ENCODE measurements at regions not wholly inside any gene's neighbourhood (a gene's known extent, or its start where the extent isn't known, plus 50 kb on each side); places are given as distances from the start of the nearest gene placed in this dataset.

DNA sequence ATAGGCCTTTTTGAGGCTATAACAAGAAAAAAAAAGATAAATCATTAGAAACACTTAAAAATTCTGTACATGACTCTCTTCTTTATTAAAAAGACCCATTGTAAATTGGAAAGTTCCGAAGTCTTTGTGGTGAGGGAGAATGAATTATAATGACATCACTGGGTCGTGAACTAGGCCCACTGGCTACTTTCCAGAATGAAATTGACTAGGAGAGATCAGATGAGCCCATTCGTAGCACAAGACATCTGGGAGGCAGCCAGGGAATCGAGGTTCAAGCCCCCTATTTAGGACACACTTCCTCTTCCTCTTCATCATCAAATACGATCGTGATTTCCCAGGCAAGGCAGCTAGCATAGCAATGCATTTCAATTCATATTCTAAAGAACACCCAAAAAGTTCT is 889.8 kb upstream of the NR2F2 start:
- no peak for DNase-seq (ENCODE audit: insufficient read length, low spot score)
- no peak for TF ChIP-seq POLR2A (IDR thresholded peaks at IDR 0.05; ENCODE audit: low read depth, low read length)
- no peak for FAIRE-seq

DNA sequence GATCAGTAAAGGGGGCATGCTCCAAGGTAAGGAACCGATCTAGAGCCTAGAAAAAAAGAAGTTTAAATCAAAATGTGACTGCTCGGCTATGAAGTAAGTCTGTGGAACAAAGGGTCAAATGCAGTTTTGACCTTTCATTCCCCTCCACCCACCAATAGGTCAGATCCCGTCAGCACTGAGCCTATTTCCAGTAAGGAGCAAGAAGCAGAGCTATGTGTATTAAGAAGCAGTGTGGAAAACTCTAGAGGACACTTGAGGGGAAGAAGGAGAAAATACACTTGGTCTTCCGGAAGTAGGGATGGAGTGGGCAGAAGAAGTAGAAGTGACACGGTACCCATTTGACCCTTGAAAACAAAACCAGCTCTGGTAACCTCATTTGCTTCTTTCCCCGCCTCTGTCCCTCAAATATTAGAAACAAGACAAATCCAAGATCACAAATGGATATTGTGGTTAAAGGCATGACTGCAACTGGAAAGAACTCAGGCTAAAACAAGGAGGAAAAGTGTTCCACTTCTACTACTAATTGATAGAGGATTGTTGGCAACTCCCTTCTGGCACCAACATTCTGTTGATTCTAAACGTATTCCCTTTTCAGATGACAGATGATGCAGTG is 888.3 kb upstream of the NR2F2 start:
- TF ChIP-seq POLR2A (IDR thresholded peaks at IDR 0.05; ENCODE audit: low read depth, low read length): no peak
- DNase-seq (ENCODE audit: insufficient read length, low spot score): no peak
- FAIRE-seq: no peak

DNA sequence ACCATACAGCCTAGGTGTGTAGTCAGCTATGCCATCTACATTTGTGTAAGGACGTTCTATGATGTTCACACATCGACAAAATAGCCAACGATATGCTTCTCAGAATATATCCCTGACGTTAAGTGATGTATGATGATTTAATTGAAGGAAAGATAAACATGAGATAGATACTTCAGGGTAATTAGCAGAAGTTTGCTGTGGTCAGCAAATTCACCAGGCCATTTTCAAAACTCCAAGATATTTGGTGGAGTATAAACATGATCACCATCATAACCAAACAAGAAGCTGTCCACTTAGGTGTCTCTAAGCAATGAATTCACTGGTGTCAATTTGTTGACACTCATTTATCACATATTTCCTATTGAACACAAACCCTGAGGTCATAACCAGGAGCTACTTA is 885.6 kb upstream of the NR2F2 start:
- FAIRE-seq: no peak
- no peak for TF ChIP-seq POLR2A (IDR thresholded peaks at IDR 0.05; ENCODE audit: low read depth, low read length)

DNA sequence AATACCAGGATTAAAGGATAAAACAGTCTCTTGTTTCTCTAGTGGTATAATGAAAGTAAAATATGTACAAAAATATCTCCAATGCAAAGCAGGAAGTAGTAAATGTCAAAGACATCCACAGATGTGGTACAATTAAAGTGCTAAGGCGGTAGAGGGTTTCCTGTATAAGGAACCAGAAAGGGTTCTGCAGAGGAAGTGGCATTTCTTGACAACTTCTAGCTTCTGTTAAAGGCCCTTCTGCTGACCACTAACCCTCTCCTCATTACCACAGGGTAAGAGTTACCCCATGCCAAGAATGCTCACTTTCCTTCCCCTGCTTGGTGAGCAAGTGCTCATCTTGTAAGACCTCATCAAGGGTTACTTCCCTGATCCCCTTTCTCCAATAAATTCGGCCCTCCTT is 883.6 kb upstream of the NR2F2 start:
- no peak for TF ChIP-seq POLR2A (IDR thresholded peaks at IDR 0.05; ENCODE audit: low read depth, low read length)
- FAIRE-seq (no peak), DNase-seq (ENCODE audit: insufficient read length, low spot score) (no peak)

More for the DNA sequence above, 885.6 kb upstream of the NR2F2 start:
- no peak for DNase-seq (ENCODE audit: insufficient read length, low spot score)

DNA sequence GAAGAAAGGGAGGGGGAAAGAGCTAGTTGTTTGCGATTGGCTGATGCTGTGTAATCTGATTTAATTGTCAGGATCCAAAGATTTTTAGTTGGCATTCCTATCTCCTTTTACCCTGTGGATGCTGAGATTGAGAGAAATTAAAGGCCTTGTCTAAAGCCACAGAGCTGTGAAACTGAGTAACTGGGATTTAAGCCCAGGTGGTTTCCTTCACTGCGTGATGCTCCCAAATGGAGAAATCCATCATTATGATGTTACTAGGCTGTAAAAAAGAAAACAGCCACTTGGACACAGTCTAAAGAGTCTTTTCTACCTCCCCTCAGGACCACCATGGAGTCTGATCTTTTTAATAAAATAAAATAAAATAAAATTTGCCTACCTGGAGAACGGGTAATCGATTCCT is 883.0 kb upstream of the NR2F2 start:
- no peak for TF ChIP-seq POLR2A (IDR thresholded peaks at IDR 0.05; ENCODE audit: low read depth, low read length)
- no peak for FAIRE-seq
- no peak for DNase-seq (ENCODE audit: insufficient read length, low spot score)

DNA sequence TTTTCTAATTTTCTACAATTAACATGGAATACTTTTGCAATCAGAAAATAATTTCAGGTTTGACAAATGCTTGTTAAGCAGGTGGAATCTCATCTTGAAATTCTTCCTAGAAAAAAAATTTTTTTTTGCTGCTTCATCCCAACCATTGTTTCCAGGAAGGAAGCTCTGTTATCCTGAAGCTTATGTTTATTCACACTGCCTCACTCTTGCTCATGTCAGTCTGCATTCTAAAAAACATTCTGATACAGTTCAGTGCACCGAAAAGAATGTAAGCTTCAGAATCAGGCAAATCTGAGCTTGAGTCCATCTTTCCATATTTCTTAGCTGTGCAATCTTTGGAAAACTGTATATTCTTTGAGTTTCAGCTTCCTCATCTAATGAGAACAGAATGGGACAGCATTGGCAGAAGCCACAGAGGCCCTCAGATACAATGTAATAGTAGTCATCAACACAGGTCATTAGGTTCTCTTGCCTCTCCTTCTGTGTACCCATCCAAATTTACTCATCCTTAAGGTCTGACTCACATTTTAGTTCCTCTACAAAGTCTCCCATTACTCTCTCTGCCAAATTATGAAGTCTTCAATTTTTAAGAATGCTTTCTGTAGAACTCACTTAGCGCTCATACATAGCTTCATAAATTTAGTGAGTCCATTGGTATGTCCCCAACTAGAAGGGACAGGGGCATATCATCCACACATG is 881.8 kb upstream of the NR2F2 start:
- FAIRE-seq (no peak), DNase-seq (ENCODE audit: insufficient read length, low spot score) (no peak)
- no peak for TF ChIP-seq POLR2A (IDR thresholded peaks at IDR 0.05; ENCODE audit: low read depth, low read length)

DNA sequence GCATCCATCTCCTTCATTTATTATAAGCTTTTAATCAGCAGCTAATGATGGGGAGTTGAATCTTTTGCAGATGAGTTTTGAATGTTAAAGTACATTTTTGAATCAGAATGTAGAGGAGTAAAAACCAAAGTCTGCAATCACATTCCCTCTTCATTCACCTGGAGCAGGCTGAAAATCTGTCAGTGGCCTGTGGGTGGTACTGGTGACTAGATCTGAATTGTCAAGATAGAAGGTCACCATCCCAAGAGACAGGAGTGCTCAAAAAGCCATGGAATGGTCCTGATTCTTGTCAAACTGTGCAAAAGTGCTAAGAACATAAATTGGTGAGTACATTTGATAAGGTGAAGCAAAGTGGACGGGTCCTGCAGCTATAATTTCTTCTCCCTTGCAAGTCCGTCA is 881.3 kb upstream of the NR2F2 start:
- FAIRE-seq (no peak), DNase-seq (ENCODE audit: insufficient read length, low spot score) (no peak)
- no peak for TF ChIP-seq POLR2A (IDR thresholded peaks at IDR 0.05; ENCODE audit: low read depth, low read length)

DNA sequence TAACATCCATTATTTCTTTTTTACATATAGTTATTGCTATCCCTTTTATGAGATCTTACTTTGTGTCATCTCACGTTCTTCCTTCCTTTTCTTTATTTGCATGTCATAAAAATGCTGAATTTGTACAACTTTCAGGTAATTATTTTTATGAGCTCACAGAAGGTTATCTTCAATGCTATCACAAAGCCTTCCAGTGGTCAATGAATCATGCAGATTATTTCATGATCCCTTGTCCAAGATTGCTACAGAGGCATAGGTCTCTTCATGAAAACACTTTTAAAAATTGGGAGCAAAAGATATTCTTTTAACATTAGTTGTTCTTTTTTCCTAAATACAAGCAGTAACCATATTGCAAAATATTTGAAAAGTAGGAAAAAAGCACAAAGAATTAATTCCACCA is 880.1 kb upstream of the NR2F2 start:
- no peak for TF ChIP-seq POLR2A (IDR thresholded peaks at IDR 0.05; ENCODE audit: low read depth, low read length)
- DNase-seq (ENCODE audit: insufficient read length, low spot score): no peak
- FAIRE-seq: no peak

DNA sequence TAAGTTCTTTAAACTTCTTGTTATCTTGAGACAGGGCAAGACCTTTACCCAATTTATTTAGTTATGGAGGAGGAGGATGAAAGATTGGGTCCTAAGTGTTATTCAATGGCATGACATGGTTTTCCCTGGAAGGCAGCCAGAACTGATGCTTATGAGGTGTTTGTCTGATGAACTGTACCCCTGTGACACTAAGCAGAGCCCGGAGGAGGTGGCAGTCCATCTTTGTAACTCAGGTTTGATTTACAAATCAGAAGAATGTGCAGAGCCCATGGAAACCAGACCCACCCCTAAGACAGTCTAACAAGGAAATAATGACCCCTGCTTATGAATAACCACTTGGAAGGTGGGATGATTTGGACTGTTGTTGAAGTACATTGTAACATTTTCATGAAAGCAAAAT is 878.6 kb upstream of the NR2F2 start:
- no peak for TF ChIP-seq POLR2A (IDR thresholded peaks at IDR 0.05; ENCODE audit: low read depth, low read length)
- DNase-seq (ENCODE audit: insufficient read length, low spot score) (no peak), FAIRE-seq (no peak)

DNA sequence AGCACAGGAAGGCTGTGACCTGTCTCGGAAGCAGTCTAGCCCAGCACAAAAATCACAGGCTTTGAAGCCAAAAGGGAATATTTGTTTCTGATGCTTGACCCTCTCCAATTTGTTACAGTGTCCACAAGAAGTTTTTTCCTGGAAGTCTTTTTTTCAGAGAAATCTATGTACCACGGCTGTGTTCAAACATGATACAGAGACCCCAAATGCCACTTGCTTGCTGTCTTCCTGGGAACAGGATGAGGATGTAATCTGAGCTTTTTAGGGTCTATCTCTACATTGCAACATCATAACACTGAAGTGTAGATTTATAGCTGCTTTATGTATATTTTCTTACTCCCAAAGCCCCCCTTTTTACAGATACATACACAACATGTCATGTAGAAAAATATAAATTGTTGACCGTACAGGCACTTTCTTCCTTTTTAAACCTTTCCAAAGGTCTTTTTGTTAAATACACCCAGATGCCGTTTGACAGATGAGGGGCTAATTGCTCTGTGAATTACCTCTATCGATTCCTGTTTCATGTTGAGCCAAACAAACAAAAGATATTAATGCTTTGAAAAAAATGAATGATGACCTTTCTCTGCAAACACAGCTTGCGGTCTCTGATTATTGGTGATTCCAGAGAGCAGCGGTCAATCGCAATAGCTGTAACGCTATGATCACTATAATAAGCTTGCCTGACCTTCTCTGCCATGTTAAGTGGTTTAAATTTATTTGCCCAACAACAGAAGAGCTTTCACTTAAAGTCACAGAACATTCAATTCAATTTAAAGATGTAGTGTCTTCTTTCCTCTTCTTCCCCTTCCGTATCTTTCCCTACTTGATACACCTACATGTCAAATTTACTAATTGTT is 875.9 kb upstream of the NR2F2 start:
- no peak for DNase-seq (ENCODE audit: insufficient read length, low spot score)
- TF ChIP-seq POLR2A (IDR thresholded peaks at IDR 0.05; ENCODE audit: low read depth, low read length): no peak
- FAIRE-seq: no peak

DNA sequence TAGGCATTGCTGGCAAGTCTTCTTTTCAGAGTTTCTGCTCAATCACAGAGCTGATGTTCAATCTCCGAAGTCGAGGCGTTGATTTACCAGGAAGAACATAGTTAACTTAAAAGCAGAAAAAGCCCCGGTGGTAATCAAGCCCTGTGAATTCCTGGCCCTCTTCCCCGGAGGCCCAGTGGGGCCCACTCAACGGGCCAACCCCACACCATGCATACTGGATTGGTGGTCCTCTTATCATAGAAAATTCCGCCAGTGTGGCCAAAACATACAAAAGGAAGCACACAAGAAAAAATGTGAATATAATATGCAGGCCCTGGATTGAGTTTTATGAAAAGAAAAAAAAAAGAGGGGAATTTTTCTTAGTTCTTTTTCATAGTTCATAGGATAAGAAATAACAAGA is 873.0 kb upstream of the NR2F2 start:
- no peak for DNase-seq (ENCODE audit: insufficient read length, low spot score)
- no peak for FAIRE-seq

DNA sequence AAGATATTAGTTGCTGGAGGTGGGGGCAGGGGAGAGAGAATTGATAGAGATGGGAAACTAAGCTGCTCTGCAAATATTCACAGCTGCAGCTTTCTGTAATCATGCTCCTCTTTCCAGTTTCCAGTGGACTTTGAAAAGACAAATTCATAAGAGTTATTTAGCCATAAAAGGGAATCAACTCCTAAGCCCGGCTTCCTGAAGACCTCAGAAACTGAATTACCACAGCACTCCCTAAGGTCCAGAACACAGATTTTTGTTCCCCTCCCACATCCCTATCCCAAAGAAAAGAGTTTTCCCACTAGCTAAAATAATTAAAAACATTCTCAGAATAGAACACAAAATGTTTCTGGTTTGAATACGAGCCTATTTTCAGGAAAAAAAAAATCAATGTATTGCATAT is 871.8 kb upstream of the NR2F2 start:
- FAIRE-seq (no peak), DNase-seq (ENCODE audit: insufficient read length, low spot score) (no peak)
- no peak for TF ChIP-seq POLR2A (IDR thresholded peaks at IDR 0.05; ENCODE audit: low read depth, low read length)

More for the DNA sequence above, 873.0 kb upstream of the NR2F2 start:
- no peak for TF ChIP-seq POLR2A (IDR thresholded peaks at IDR 0.05; ENCODE audit: low read depth, low read length)

DNA sequence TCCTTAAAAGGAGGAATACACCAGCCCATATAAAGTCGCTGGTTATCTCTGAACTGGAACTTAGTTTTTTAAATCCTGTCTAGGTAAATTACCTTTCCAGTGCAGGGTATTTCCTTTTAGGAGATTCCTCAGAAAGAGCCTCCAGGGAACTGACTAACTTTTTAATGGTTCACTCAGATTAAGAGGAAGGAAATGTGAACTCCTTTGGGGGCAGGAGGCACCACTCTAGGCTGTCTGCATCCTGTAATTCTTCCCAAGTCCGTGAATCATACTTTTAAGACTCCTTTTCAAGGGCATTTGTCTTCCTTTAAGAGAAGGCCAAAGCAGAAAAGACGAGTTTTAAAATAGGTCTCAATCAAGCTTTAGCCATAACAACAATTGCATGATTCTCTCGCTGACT is 871.2 kb upstream of the NR2F2 start:
- FAIRE-seq: no peak
- no peak for TF ChIP-seq POLR2A (IDR thresholded peaks at IDR 0.05; ENCODE audit: low read depth, low read length)
- DNase-seq (ENCODE audit: insufficient read length, low spot score): no peak

DNA sequence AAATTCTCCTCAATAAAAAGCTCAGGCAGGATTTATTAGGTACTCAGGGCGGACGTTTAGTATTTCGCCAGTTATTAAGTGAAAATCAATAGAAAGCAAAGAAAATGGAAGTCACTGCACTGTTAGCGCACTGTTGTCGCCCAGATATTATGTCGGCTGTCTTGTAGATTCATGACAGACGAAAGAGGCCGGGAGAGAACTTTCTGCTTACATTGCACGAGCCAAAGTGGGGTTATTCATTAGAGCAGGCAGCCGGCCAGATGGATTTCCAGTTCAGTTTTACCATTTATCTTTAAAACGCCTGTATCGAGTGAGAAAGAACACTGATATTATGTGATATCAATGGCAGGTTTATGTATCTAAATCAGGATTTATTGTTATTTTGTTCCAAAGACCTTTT is 866.0 kb upstream of the NR2F2 start:
- FAIRE-seq (no peak), DNase-seq (ENCODE audit: insufficient read length, low spot score) (no peak)
- TF ChIP-seq POLR2A (IDR thresholded peaks at IDR 0.05; ENCODE audit: low read depth, low read length): no peak

DNA sequence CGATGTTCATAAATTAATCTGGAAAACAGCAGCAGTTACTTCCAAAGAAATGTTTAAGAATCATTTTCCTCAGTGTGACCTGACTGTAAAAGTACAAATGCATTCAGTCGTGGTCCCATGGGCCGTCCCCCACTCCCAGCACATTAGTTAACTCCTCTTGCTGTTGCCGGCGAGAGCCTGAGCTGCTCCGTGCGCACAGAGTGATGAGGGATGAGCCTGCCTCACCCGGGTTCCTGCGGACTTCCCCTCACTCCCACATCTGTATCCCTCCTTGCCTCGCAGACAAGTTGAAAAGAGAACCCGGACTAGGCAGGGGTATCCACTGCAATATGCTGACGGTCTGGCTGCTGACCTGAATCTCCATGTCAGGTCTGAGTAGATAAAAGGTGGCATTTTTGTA is 861.7 kb upstream of the NR2F2 start:
- DNase-seq (ENCODE audit: insufficient read length, low spot score) (no peak), FAIRE-seq (no peak)
- TF ChIP-seq POLR2A (IDR thresholded peaks at IDR 0.05; ENCODE audit: low read depth, low read length): no peak
